ENCODE measurements at regions not wholly inside any gene's neighbourhood (a gene's known extent, or its start where the extent isn't known, plus 50 kb on each side); places are given as distances from the start of the nearest gene placed in this dataset.
"Not testable (repeated sequence)": the region's sequence is repeated elsewhere in the genome, so short reads cannot be mapped to it uniquely, and the experiment has no call there.

DNA sequence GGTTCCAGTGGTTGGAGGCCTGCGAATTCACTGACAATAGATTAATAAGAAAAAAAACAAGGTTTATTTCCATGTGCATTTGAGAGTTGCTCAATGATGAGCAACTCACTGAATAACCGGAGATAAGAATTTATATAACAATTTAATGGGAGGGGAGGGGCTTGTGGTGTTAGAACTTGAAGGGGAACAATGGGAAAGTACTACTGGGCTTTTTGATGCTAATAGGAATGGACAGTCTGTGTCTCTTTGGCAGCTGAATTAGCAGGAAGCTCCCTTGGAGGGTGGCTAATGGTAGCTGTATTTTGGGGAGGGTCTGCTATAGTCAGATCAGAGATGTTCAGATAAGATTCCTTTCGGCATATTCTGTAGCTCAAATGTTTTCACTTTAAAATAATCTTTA is 62.4 kb upstream of the GMDS start:
- Histone ChIP-seq H2AFZ (ENCODE audit: low read length) (no peak overlapping the region), H3K9me3 (ENCODE audit: low read length) (no peaks in the 10 kb centered on the region), H4K20me1 (ENCODE audit: insufficient read depth, low read length) (no peaks in the 10 kb centered on the region), H3K4me3 (ENCODE audit: low read depth, low read length, poor library complexity, severe bottlenecking) (no peak overlapping the region), H3F3A (ENCODE audit: insufficient read depth, low read length) (no peaks in the 10 kb centered on the region), H3K36me3 (ENCODE audit: insufficient read depth, low read length) (no peaks in the 10 kb centered on the region), H3K4me2 (ENCODE audit: low read length) (no peak overlapping the region), H3K79me2 (ENCODE audit: insufficient read depth, low read length) (no peaks in the 10 kb centered on the region), H3K4me1 (ENCODE audit: insufficient read depth, low read length, severe bottlenecking) (no peaks in the 10 kb centered on the region), H3K27me3 (ENCODE audit: insufficient read depth, low read length) (no peaks in the 10 kb centered on the region), H3K27ac (ENCODE audit: low read depth, low read length, poor library complexity, severe bottlenecking) (no peak overlapping the region), H3K9me2 (ENCODE audit: low read depth, low read length) (no peaks in the 10 kb centered on the region), H3K9ac (ENCODE audit: low read length) (no peak overlapping the region)
- TF ChIP-seq, protein P1, sequence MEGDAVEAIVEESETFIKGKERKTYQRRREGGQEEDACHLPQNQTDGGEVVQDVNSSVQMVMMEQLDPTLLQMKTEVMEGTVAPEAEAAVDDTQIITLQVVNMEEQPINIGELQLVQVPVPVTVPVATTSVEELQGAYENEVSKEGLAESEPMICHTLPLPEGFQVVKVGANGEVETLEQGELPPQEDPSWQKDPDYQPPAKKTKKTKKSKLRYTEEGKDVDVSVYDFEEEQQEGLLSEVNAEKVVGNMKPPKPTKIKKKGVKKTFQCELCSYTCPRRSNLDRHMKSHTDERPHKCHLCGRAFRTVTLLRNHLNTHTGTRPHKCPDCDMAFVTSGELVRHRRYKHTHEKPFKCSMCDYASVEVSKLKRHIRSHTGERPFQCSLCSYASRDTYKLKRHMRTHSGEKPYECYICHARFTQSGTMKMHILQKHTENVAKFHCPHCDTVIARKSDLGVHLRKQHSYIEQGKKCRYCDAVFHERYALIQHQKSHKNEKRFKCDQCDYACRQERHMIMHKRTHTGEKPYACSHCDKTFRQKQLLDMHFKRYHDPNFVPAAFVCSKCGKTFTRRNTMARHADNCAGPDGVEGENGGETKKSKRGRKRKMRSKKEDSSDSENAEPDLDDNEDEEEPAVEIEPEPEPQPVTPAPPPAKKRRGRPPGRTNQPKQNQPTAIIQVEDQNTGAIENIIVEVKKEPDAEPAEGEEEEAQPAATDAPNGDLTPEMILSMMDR (IDR thresholded peaks at IDR 0.05; ENCODE audit: low read length), result no peak
- TF ChIP-seq EZH2 (IDR thresholded peaks at IDR 0.05; ENCODE audit: borderline replicate concordance, low read length), result no peak

DNA sequence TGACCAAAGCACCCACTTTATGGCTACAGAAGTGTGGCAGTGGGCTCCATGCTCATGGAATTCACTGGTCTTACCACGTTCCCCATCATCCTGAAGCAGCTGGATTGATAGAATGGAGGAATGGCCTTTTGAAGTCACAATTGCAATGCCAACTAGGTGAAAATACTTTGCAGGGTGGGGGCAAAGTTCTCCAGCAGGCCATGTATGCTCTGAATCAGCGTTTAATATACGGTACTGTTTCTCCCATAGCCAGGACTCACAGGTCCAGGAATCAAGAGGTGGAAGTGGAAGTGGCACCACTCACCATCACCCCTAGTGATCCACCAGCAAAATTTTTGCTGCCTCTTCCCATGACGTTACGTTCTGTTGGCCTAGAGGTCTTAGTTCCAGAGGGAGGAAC is 60.5 kb upstream of the GMDS start:
- no peak for TF ChIP-seq EZH2 (IDR thresholded peaks at IDR 0.05; ENCODE audit: borderline replicate concordance, low read length)
- TF ChIP-seq, protein P1 (IDR thresholded peaks at IDR 0.05; ENCODE audit: low read length), result no peak
- Histone ChIP-seq H3K9me3 (ENCODE audit: low read length) (no peaks in the 10 kb centered on the region), H3K4me1 (ENCODE audit: insufficient read depth, low read length, severe bottlenecking) (no peaks in the 10 kb centered on the region), H3K79me2 (ENCODE audit: insufficient read depth, low read length) (no peaks in the 10 kb centered on the region), H2AFZ (ENCODE audit: low read length) (no peak overlapping the region), H3K4me2 (ENCODE audit: low read length) (no peak overlapping the region), H3K27ac (ENCODE audit: low read depth, low read length, poor library complexity, severe bottlenecking) (no peak overlapping the region), H3K27me3 (ENCODE audit: insufficient read depth, low read length) (no peaks in the 10 kb centered on the region), H3K9ac (ENCODE audit: low read length) (no peak overlapping the region), H3K4me3 (ENCODE audit: low read depth, low read length, poor library complexity, severe bottlenecking) (no peak overlapping the region), H4K20me1 (ENCODE audit: insufficient read depth, low read length) (no peaks in the 10 kb centered on the region), H3K36me3 (ENCODE audit: insufficient read depth, low read length) (no peaks in the 10 kb centered on the region), H3K9me2 (ENCODE audit: low read depth, low read length) (no peaks in the 10 kb centered on the region), H3F3A (ENCODE audit: insufficient read depth, low read length) (no peaks in the 10 kb centered on the region)

DNA sequence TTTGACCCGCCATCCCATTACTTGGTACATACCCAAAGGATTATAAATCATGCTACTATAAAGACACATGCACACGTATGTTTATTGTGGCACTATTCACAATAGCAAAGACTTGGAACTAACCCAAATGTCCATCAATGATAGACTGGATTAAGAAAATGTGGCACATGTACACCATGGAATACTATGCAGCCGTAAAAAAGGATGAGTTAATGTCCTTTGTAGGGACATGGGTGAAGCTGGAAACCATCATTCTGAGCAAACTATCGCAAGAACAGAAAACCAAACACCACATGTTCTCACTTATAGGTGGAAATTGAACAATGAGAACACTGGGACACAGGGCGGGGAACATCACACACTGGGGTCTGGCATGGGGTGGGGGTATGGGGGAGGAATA is 57.1 kb upstream of the GMDS start:
- H3K9me2 ChIP-seq (ENCODE audit: low read depth, low read length); H3K4me2 ChIP-seq (ENCODE audit: low read length); H3K4me3 ChIP-seq (ENCODE audit: low read depth, low read length, poor library complexity, severe bottlenecking); H3F3A ChIP-seq (ENCODE audit: insufficient read depth, low read length); H3K27ac ChIP-seq (ENCODE audit: low read depth, low read length, poor library complexity, severe bottlenecking); H2AFZ ChIP-seq (ENCODE audit: low read length); H3K9ac ChIP-seq (ENCODE audit: low read length); H3K27me3 ChIP-seq (ENCODE audit: insufficient read depth, low read length); H3K36me3 ChIP-seq (ENCODE audit: insufficient read depth, low read length); H3K79me2 ChIP-seq (ENCODE audit: insufficient read depth, low read length); H3K9me3 ChIP-seq (ENCODE audit: low read length); H3K4me1 ChIP-seq (ENCODE audit: insufficient read depth, low read length, severe bottlenecking); H4K20me1 ChIP-seq (ENCODE audit: insufficient read depth, low read length): not testable (repeated sequence)

DNA sequence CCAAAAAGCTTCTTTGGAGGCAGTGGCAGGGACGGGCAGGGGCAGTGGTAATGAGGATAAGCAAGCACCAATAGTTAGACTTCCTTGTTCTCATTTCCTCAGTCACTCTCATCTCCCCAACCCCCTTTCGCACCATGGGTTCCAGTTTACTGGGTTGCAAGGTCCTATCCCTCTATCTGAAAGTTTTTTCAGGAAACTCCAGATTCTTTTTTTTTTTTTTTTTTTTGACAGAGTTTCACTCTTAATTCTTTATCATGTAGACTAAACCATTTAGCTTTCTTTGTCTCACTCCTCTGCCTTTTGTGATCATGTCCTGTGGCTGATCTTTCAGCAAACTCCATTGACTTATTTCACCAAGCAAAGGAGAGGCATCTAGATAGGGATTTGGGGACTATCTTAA is 51.4 kb upstream of the GMDS start:
- no peak overlapping the region for H2AFZ ChIP-seq (ENCODE audit: low read length)
- H4K20me1 ChIP-seq (ENCODE audit: insufficient read depth, low read length), result no peaks in the 10 kb centered on the region
- H3K4me1 ChIP-seq (ENCODE audit: insufficient read depth, low read length, severe bottlenecking), result no peaks in the 10 kb centered on the region
- no peaks in the 10 kb centered on the region for H3F3A ChIP-seq (ENCODE audit: insufficient read depth, low read length)
- no peaks in the 10 kb centered on the region for H3K79me2 ChIP-seq (ENCODE audit: insufficient read depth, low read length)
- no peak overlapping the region for H3K4me3 ChIP-seq (ENCODE audit: low read depth, low read length, poor library complexity, severe bottlenecking)
- no peak overlapping the region for H3K27ac ChIP-seq (ENCODE audit: low read depth, low read length, poor library complexity, severe bottlenecking)
- H3K4me2 ChIP-seq (ENCODE audit: low read length), result no peak overlapping the region
- H3K9me3 ChIP-seq (ENCODE audit: low read length), result peaks cover 2% of the 10 kb centered on the region; the same call in 1 of the 2 replicates
- TF ChIP-seq, protein P1 (IDR thresholded peaks at IDR 0.05; ENCODE audit: low read length), result no peak
- no peak for TF ChIP-seq EZH2 (IDR thresholded peaks at IDR 0.05; ENCODE audit: borderline replicate concordance, low read length)
- H3K36me3 ChIP-seq (ENCODE audit: insufficient read depth, low read length), result no peaks in the 10 kb centered on the region
- H3K9me2 ChIP-seq (ENCODE audit: low read depth, low read length), result no peaks in the 10 kb centered on the region
- no peak overlapping the region for H3K9ac ChIP-seq (ENCODE audit: low read length)
- no peaks in the 10 kb centered on the region for H3K27me3 ChIP-seq (ENCODE audit: insufficient read depth, low read length)

Data from OCI-LY1 (cell line).